Fibroblast of mammary gland (primary cell): ENCODE measurements at regions not wholly inside any gene's neighbourhood (a gene's known extent, or its start where the extent isn't known, plus 50 kb on each side); places are given as distances from the start of the nearest gene placed in this dataset.
"Not testable (repeated sequence)": the region's sequence is repeated elsewhere in the genome, so short reads cannot be mapped to it uniquely, and the experiment has no call there.

Source experiments
- DNase-seq: peaks from one replicate; pipeline ENCODE4 v3.0.0-alpha.2; 2010; ENCODE audit warnings: low read depth
- H3K4me3 ChIP-seq: 2 replicates; pipeline ENCODE4 v1.5.1; 2011; ENCODE audit warnings: low read depth, mild to moderate bottlenecking, low read length, moderate library complexity; ENCODE audit not compliant: control insufficient read depth
- CTCF ChIP-seq: conservative IDR thresholded peaks from 2 replicates; pipeline ENCODE4 v1.5.1; 2011; ENCODE audit warnings: low read depth, low read length, inconsistent platforms; ENCODE audit not compliant: control insufficient read depth, insufficient read depth

- DNase-seq = no peak
- no peak for TF ChIP-seq CTCF
- no peak overlapping the region for H3K4me3 ChIP-seq
These were observed 857.3 kb downstream of the FRK start for GRCh38 chr6:115203381-115203780.

- no peak overlapping the region for H3K4me3 ChIP-seq
- DNase-seq = no peak
- no peak for TF ChIP-seq CTCF
These were observed 852.3 kb upstream of the HS3ST5 start for GRCh38 chr6:115194981-115195638.

GRCh38 chr6:115191989-115192388 is 849.2 kb upstream of the HS3ST5 start:
- no peak for TF ChIP-seq CTCF
- no peak for DNase-seq

GRCh38 chr6:115190534-115190933 is 847.7 kb upstream of the HS3ST5 start:
- no peak for TF ChIP-seq CTCF
- no peak for DNase-seq
- H3K4me3 ChIP-seq = no peak overlapping the region

More at GRCh38 chr6:115191989-115192388, 849.2 kb upstream of the HS3ST5 start:
- no peak overlapping the region for H3K4me3 ChIP-seq

GRCh38 chr6:115175456-115175855 is 832.6 kb upstream of the HS3ST5 start:
- H3K4me3 ChIP-seq, DNase-seq: not testable (repeated sequence)

- DNase-seq, H3K4me3 ChIP-seq: not testable (repeated sequence)
These were observed 823.1 kb upstream of the HS3ST5 start for GRCh38 chr6:115165912-115166311.

GRCh38 chr6:115159733-115160132 is 816.9 kb upstream of the HS3ST5 start:
- no peak for DNase-seq
- TF ChIP-seq CTCF = no peak
- no peak overlapping the region for H3K4me3 ChIP-seq

GRCh38 chr6:115137910-115138309 is 795.1 kb upstream of the HS3ST5 start:
- no peak overlapping the region for H3K4me3 ChIP-seq
- no peak for TF ChIP-seq CTCF
- no peak for DNase-seq
